ENCODE measurements at regions not wholly inside any gene's neighbourhood (a gene's known extent, or its start where the extent isn't known, plus 50 kb on each side); places are given as distances from the start of the nearest gene placed in this dataset.

- Histone ChIP-seq H4K91ac (ENCODE audit: insufficient read depth, low read depth, low read length) (no peak overlapping the region), H3K9me3 (ENCODE audit: control insufficient read depth, insufficient read depth, low read length) (peaks cover 30% of the 10 kb centered on the region), H3K9me1 (ENCODE audit: insufficient read depth, low read length) (no peaks in the 10 kb centered on the region), H4K8ac (ENCODE audit: low read depth in 2 of 2, low read length in 2 of 2) (no peak overlapping the region), H2AK5ac (ENCODE audit: low read depth, low read length) (no peak overlapping the region), H2BK120ac (ENCODE audit: low read depth, low read length) (no peak overlapping the region), H3K4me2 (ENCODE audit: low read depth, low read length) (no peak overlapping the region), H2BK20ac (ENCODE audit: low read depth, low read length) (no peak overlapping the region), H3K27me3 (ENCODE audit: control insufficient read depth, insufficient read depth, low read length) (no peaks in the 10 kb centered on the region), H3K79me1 (ENCODE audit: low read depth in 1 of 2, low read length in 2 of 2) (no peaks in the 10 kb centered on the region), H2AK9ac (replicated peaks; ENCODE audit: low read depth, low read length, poor library complexity) (no peak overlapping the region), H3K4me3 (ENCODE audit: insufficient read depth, low read depth, low read length) (no peak overlapping the region), H2BK15ac (ENCODE audit: low read depth, low read length) (no peak overlapping the region), H3K4ac (ENCODE audit: low read depth, low read length) (no peak overlapping the region), H3K4me1 (ENCODE audit: control insufficient read depth, insufficient read depth, low read length) (no peaks in the 10 kb centered on the region), H3K36me3 (ENCODE audit: control insufficient read depth, insufficient read depth, low read length) (no peaks in the 10 kb centered on the region), H3K14ac (replicated peaks; ENCODE audit: low read depth, low read length) (no peak overlapping the region), H2AFZ (replicated peaks; ENCODE audit: low read length, poor library complexity) (no peak overlapping the region), H4K20me1 (ENCODE audit: insufficient read depth, low read length) (no peaks in the 10 kb centered on the region), H3K18ac (ENCODE audit: low read depth, low read length) (no peak overlapping the region), H3K9ac (ENCODE audit: low read depth, low read length) (no peak overlapping the region), H2BK5ac (ENCODE audit: low read depth, low read length, poor library complexity, severe bottlenecking) (no peak overlapping the region), H3K23ac (ENCODE audit: low read depth, low read length) (no peak overlapping the region), H3K27ac (ENCODE audit: insufficient read depth, low read length) (no peak overlapping the region), H3K56ac (ENCODE audit: extremely low read depth, insufficient read depth, low read length) (no peak overlapping the region), H4K5ac (ENCODE audit: low read depth, low read length) (no peak overlapping the region)
- CTCF ChIA-PET, result no interaction called here
- dilution Hi-C loops (cut with HindIII; ENCODE audit: low sequenced_read_pairs, unreplicated experiment), result no loop called here
- no peak for ATAC-seq (ENCODE audit: low read depth)
- BruUV-seq (replicated peaks), result no TSS peak
- TF ChIP-seq RFX5 (IDR thresholded peaks at IDR 0.05; ENCODE audit: low read depth, low read length) (no peak), CEBPB (IDR thresholded peaks at IDR 0.05; ENCODE audit: low read depth, low read length) (no peak), MAZ (IDR thresholded peaks at IDR 0.05; ENCODE audit: borderline replicate concordance, low read depth, low read length) (no peak), CTCF (conservative IDR thresholded peaks at IDR 0.05; ENCODE audit: low read depth, low read length) (no peak), MXI1 (IDR thresholded peaks at IDR 0.05; ENCODE audit: borderline replicate concordance, low read depth, low read length) (no peak), CHD1 (IDR thresholded peaks at IDR 0.05; ENCODE audit: low read depth, low read length) (no peak), RCOR1 (IDR thresholded peaks at IDR 0.05; ENCODE audit: insufficient replicate concordance, low read length) (no peak), NFE2L2 (IDR thresholded peaks at IDR 0.05; ENCODE audit: low read depth, low read length) (no peak), SMC3 (IDR thresholded peaks at IDR 0.05; ENCODE audit: low read depth, low read length) (no peak), FOS (IDR thresholded peaks at IDR 0.05; ENCODE audit: low read depth, low read length) (no peak), RAD21 (IDR thresholded peaks at IDR 0.05; ENCODE audit: low read length) (no peak), MAFK (IDR thresholded peaks at IDR 0.05; ENCODE audit: low read depth, low read length) (no peak), POLR2A (IDR thresholded peaks at IDR 0.05; ENCODE audit: low read depth, low read length) (no peak), BHLHE40 (IDR thresholded peaks at IDR 0.05; ENCODE audit: low read depth, low read length) (no peak)
- TF ChIP-seq, protein P1, sequence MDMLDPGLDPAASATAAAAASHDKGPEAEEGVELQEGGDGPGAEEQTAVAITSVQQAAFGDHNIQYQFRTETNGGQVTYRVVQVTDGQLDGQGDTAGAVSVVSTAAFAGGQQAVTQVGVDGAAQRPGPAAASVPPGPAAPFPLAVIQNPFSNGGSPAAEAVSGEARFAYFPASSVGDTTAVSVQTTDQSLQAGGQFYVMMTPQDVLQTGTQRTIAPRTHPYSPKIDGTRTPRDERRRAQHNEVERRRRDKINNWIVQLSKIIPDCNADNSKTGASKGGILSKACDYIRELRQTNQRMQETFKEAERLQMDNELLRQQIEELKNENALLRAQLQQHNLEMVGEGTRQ (IDR thresholded peaks at IDR 0.05; ENCODE audit: low read depth, low read length), result no peak
- TF ChIP-seq, protein P2, sequence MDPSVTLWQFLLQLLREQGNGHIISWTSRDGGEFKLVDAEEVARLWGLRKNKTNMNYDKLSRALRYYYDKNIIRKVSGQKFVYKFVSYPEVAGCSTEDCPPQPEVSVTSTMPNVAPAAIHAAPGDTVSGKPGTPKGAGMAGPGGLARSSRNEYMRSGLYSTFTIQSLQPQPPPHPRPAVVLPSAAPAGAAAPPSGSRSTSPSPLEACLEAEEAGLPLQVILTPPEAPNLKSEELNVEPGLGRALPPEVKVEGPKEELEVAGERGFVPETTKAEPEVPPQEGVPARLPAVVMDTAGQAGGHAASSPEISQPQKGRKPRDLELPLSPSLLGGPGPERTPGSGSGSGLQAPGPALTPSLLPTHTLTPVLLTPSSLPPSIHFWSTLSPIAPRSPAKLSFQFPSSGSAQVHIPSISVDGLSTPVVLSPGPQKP (IDR thresholded peaks at IDR 0.05; ENCODE audit: borderline replicate concordance, low read depth, low read length), result no peak
- WGBS, 2 experiments (ENCODE audit: extremely low coverage in 2 of 2, insufficient read length in 1 of 2), result no CpG with 5 or more reads among the region's 4 CpGs
- POLR2A ChIA-PET (ENCODE audit: unreplicated experiment), result no interaction called here
- no peak for DNase-seq
- intact Hi-C loops (cut with micrococcal nuclease), result no loop called here
- in situ Hi-C loops (cut with MboI; ENCODE audit: low sequenced_read_pairs), result no loop called here
Measured at GRCh38 chr7:153507885-153508284, 544.3 kb upstream of the DPP6 start.
